ENCODE measurements at regions not wholly inside any gene's neighbourhood (a gene's known extent, or its start where the extent isn't known, plus 50 kb on each side); places are given as distances from the start of the nearest gene placed in this dataset.

GRCh38 chr5:96058084-96058483, 96.4 kb upstream of the ELL2 start:
- no peak for DNase-seq

GRCh38 chr5:96054311-96055030, 92.8 kb upstream of the ELL2 start:
- DNase-seq = no peak

- DNase-seq = no peak
Observed at GRCh38 chr5:96053063-96053735, 91.5 kb upstream of the ELL2 start.

GRCh38 chr5:96052374-96052773, 90.7 kb upstream of the ELL2 start:
- DNase-seq = no peak

GRCh38 chr5:96051401-96051830, 89.8 kb upstream of the ELL2 start:
- no peak for DNase-seq

GRCh38 chr5:96050273-96050880, 88.7 kb upstream of the ELL2 start:
- DNase-seq = no peak

- no peak for DNase-seq
Observed at GRCh38 chr5:96049398-96050272, 88.0 kb upstream of the ELL2 start.

GRCh38 chr5:96048763-96049162, 87.1 kb upstream of the ELL2 start:
- no peak for DNase-seq

GRCh38 chr5:96045888-96046287, 84.2 kb upstream of the ELL2 start:
- no peak for DNase-seq

- DNase-seq = no peak
Observed at GRCh38 chr5:96043446-96043845, 81.8 kb upstream of the ELL2 start.

- DNase-seq = no peak
Observed at GRCh38 chr5:96037128-96037527, 75.5 kb upstream of the ELL2 start.

- DNase-seq = no peak
Observed at GRCh38 chr5:96036301-96036700, 74.7 kb upstream of the ELL2 start.

- no peak for DNase-seq
Observed at GRCh38 chr5:96035796-96036195, 74.1 kb upstream of the ELL2 start.

- DNase-seq = no peak
Observed at GRCh38 chr5:96033116-96033515, 71.5 kb upstream of the ELL2 start.

GRCh38 chr5:96031811-96032261, 70.2 kb upstream of the ELL2 start:
- no peak for DNase-seq

GRCh38 chr5:96031180-96031579, 69.5 kb upstream of the ELL2 start:
- DNase-seq = no peak

GRCh38 chr5:96026406-96027041, 64.9 kb upstream of the ELL2 start:
- DNase-seq = no peak

GRCh38 chr5:96024683-96025475, 63.2 kb upstream of the ELL2 start:
- DNase-seq = no peak

- no peak for DNase-seq
Observed at GRCh38 chr5:96023518-96023917, 61.9 kb upstream of the ELL2 start.

- no peak for DNase-seq
Observed at GRCh38 chr5:96022971-96023370, 61.3 kb upstream of the ELL2 start.

- no peak for DNase-seq
Observed at GRCh38 chr5:96017951-96018350, 56.3 kb upstream of the ELL2 start.

- no peak for DNase-seq
Observed at GRCh38 chr5:96016216-96016615, 54.6 kb upstream of the ELL2 start.
